ENCODE measurements at regions not wholly inside any gene's neighbourhood (a gene's known extent, or its start where the extent isn't known, plus 50 kb on each side); places are given as distances from the start of the nearest gene placed in this dataset.

DNA sequence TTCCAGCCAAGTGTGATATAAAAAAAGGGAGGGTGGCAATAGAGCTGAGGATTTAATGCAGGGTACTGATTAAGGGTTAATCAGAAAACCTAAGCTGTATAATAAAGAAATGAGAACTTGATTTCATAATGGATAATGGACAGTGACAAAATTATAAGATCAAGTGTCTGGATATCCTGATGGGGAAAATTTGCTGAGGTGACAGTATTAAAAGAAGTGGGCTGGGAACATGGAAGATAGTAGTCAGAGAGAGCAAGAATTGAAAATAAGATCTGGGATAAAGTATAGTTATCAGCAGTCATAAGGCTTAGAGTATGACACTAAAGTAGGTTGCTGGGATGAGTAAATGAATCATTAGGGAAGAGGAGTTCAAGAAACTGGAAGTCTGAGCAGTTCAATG lies 627.3 kb upstream of the RGS18 start:
- TF ChIP-seq, protein P1, sequence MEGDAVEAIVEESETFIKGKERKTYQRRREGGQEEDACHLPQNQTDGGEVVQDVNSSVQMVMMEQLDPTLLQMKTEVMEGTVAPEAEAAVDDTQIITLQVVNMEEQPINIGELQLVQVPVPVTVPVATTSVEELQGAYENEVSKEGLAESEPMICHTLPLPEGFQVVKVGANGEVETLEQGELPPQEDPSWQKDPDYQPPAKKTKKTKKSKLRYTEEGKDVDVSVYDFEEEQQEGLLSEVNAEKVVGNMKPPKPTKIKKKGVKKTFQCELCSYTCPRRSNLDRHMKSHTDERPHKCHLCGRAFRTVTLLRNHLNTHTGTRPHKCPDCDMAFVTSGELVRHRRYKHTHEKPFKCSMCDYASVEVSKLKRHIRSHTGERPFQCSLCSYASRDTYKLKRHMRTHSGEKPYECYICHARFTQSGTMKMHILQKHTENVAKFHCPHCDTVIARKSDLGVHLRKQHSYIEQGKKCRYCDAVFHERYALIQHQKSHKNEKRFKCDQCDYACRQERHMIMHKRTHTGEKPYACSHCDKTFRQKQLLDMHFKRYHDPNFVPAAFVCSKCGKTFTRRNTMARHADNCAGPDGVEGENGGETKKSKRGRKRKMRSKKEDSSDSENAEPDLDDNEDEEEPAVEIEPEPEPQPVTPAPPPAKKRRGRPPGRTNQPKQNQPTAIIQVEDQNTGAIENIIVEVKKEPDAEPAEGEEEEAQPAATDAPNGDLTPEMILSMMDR (conservative IDR thresholded peaks at IDR 0.05; ENCODE audit: low read length): no peak
- no peak for TF ChIP-seq EZH2phosphoT487 (IDR thresholded peaks at IDR 0.05; ENCODE audit: borderline replicate concordance, low read depth, low read length)

Measured in OCI-LY7 (cell line).